ENCODE measurements at regions not wholly inside any gene's neighbourhood (a gene's known extent, or its start where the extent isn't known, plus 50 kb on each side); places are given as distances from the start of the nearest gene placed in this dataset.

DNA sequence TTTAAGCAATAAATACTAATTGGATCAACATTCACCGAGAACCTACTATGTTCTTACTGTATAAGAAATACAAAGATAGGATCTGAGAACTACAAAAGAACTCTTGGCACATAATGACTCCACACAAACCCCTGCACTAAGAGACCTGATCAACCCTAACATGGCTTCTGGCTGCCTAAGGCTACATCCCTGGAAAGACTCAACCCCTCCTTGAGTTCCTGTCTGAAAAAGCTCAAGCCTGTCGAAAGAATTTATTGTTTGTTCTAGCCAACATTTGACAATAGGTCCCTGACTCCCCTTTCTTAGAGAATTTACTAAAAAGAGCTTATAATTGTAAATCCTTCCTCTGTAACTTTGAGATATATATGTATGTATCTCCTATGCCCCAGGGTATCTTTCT lies 125.3 kb upstream of the SGCE start:
- TF ChIP-seq, protein P1, sequence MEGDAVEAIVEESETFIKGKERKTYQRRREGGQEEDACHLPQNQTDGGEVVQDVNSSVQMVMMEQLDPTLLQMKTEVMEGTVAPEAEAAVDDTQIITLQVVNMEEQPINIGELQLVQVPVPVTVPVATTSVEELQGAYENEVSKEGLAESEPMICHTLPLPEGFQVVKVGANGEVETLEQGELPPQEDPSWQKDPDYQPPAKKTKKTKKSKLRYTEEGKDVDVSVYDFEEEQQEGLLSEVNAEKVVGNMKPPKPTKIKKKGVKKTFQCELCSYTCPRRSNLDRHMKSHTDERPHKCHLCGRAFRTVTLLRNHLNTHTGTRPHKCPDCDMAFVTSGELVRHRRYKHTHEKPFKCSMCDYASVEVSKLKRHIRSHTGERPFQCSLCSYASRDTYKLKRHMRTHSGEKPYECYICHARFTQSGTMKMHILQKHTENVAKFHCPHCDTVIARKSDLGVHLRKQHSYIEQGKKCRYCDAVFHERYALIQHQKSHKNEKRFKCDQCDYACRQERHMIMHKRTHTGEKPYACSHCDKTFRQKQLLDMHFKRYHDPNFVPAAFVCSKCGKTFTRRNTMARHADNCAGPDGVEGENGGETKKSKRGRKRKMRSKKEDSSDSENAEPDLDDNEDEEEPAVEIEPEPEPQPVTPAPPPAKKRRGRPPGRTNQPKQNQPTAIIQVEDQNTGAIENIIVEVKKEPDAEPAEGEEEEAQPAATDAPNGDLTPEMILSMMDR (IDR thresholded peaks at IDR 0.05; ENCODE audit: low read length): no peak
- TF ChIP-seq EZH2phosphoT487 (IDR thresholded peaks at IDR 0.05; ENCODE audit: low read length) (no peak), EZH2 (optimal IDR thresholded peaks at IDR 0.05; ENCODE audit: low read depth, low read length) (no peak)

Data from MM.1S (cell line).